M059J (cell line): ENCODE measurements at regions not wholly inside any gene's neighbourhood (a gene's known extent, or its start where the extent isn't known, plus 50 kb on each side); places are given as distances from the start of the nearest gene placed in this dataset.

Source experiments
- DNase-seq: peaks from one replicate; pipeline ENCODE4 v3.0.0-alpha.2; 2012; ENCODE audit warnings: low read depth

- no peak for DNase-seq
Measured at GRCh38 chr12:90030726-90031125, 322.1 kb upstream of the ATP2B1 start.

- DNase-seq = no peak
Measured at GRCh38 chr12:90029317-90029716, 320.7 kb upstream of the ATP2B1 start.

GRCh38 chr12:90028635-90029051 is 320.0 kb upstream of the ATP2B1 start:
- peak; percentile 69 for DNase-seq

GRCh38 chr12:90027889-90028634 is 319.4 kb upstream of the ATP2B1 start:
- peak; percentile 56 for DNase-seq

GRCh38 chr12:90027041-90027440 is 318.4 kb upstream of the ATP2B1 start:
- DNase-seq = no peak

GRCh38 chr12:90026516-90026915 is 317.9 kb upstream of the ATP2B1 start:
- DNase-seq = no peak

GRCh38 chr12:90024262-90024661 is 315.6 kb upstream of the ATP2B1 start:
- peak; percentile 71 for DNase-seq

- DNase-seq = peak; percentile 68
Measured at GRCh38 chr12:90023207-90023900, 314.7 kb upstream of the ATP2B1 start.

- DNase-seq = no peak
Measured at GRCh38 chr12:90021795-90022440, 313.3 kb upstream of the ATP2B1 start.

- DNase-seq = no peak
Measured at GRCh38 chr12:90020881-90021280, 312.2 kb upstream of the ATP2B1 start.

GRCh38 chr12:90020436-90020835 is 311.8 kb upstream of the ATP2B1 start:
- DNase-seq = no peak

GRCh38 chr12:90020014-90020413 is 311.4 kb upstream of the ATP2B1 start:
- DNase-seq = peak; percentile 18

GRCh38 chr12:90017316-90017715 is 308.7 kb upstream of the ATP2B1 start:
- DNase-seq = no peak

GRCh38 chr12:90015228-90015627 is 306.6 kb upstream of the ATP2B1 start:
- DNase-seq = peak; percentile 55

GRCh38 chr12:90013409-90013808 is 304.8 kb upstream of the ATP2B1 start:
- no peak for DNase-seq

GRCh38 chr12:90010089-90010488 is 301.5 kb upstream of the ATP2B1 start:
- peak; percentile 18 for DNase-seq

- no peak for DNase-seq
Measured at GRCh38 chr12:90008277-90008676, 299.6 kb upstream of the ATP2B1 start.

GRCh38 chr12:90004319-90005074 is 295.9 kb upstream of the ATP2B1 start:
- DNase-seq = no peak

- no peak for DNase-seq
Measured at GRCh38 chr12:90003688-90004087, 295.1 kb upstream of the ATP2B1 start.

- no peak for DNase-seq
Measured at GRCh38 chr12:90000721-90001120, 292.1 kb upstream of the ATP2B1 start.

GRCh38 chr12:89999699-90000505 is 291.3 kb upstream of the ATP2B1 start:
- DNase-seq = peak; percentile 40
